HCT116 (cell line): ENCODE measurements at regions not wholly inside any gene's neighbourhood (a gene's known extent, or its start where the extent isn't known, plus 50 kb on each side); places are given as distances from the start of the nearest gene placed in this dataset.

Experiments used
- EGR1 ChIP-seq: IDR thresholded peaks from 2 replicates; pipeline ENCODE4 v1.6.1; 2012; ENCODE audit warnings: low read depth
- EZH2 ChIP-seq: fragments of 200-600 bp; sonication (generic); IDR thresholded peaks from 2 replicates; pipeline ENCODE4 v1.6.1; 2017; ENCODE audit warnings: antibody characterized with exemption, mixed run types
- JUND ChIP-seq: IDR thresholded peaks from 2 replicates; pipeline ENCODE4 v1.6.1; 2012
- POLR2A ChIP-seq: IDR thresholded peaks from 2 replicates; pipeline ENCODE4 v1.7.0; 2011; ENCODE audit warnings: borderline replicate concordance; ENCODE audit not compliant: insufficient read depth, insufficient read length; ENCODE audit errors: extremely low read depth
- POLR2AphosphoS5 ChIP-seq: IDR thresholded peaks from 2 replicates; pipeline ENCODE4 v1.6.1; 2011; ENCODE audit warnings: mild to moderate bottlenecking, low read depth, low read length, moderate library complexity
- SP1 ChIP-seq: IDR thresholded peaks from 2 replicates; pipeline ENCODE4 v1.6.1; 2012; ENCODE audit warnings: low read depth
- ZFX ChIP-seq: fragments of 450-650 bp; IDR thresholded peaks from 2 replicates; pipeline ENCODE4 v1.6.1; 2017
- ZNF274 ChIP-seq: fragments of 200-500 bp; sonication (Bioruptor generic); IDR thresholded peaks from 2 replicates; pipeline ENCODE4 v1.6.1; 2014; ENCODE audit warnings: mild to moderate bottlenecking, low read depth, low read length, inconsistent platforms
- TF ChIP-seq, protein P1 (sequence below), 3 experiments: fragments of 200-600 bp in 1 of 3; sonication (generic) in 1 of 3; IDR thresholded peaks in 2 of 3; conservative IDR thresholded peaks in 1 of 3; 2 replicates each; pipeline ENCODE4 v1.5.1; 2012 to 2017; ENCODE audit warnings: low read depth in 2 of 3, low read length in 2 of 3, antibody characterized with exemption in 1 of 3, borderline replicate concordance in 1 of 3, control low read depth in 1 of 3, mild to moderate bottlenecking in 1 of 3, mixed read lengths in 1 of 3, mixed run types in 1 of 3, moderate library complexity in 1 of 3; ENCODE audit not compliant: insufficient read depth in 1 of 3
- TF ChIP-seq, protein P2 (sequence below): IDR thresholded peaks from 2 replicates; pipeline ENCODE4 v1.6.1; 2012; ENCODE audit warnings: low read depth
- TF ChIP-seq, protein P3 (sequence below): IDR thresholded peaks from 2 replicates; pipeline ENCODE4 v1.6.1; 2012

DNA sequence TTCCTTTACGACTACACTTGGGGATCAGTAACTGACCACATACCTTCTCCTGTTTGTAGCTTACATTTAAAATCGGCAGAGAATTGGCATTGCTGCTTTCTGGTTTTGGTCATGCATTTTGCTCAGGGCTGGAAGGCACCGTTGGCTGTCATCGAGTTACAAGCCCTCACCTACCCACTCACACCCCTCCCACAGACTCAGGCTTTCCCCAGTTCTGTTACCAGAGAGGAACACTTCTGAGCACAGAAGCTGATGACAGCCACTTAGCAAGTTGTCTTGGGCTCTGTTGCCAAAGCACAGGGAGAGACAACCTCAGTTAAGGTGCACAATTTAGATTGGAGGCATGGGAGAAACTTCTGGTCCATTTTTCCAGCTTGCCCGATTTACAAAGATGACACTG, 204.8 kb upstream of the TOPAZ1 start:
- TF ChIP-seq, protein P1, sequence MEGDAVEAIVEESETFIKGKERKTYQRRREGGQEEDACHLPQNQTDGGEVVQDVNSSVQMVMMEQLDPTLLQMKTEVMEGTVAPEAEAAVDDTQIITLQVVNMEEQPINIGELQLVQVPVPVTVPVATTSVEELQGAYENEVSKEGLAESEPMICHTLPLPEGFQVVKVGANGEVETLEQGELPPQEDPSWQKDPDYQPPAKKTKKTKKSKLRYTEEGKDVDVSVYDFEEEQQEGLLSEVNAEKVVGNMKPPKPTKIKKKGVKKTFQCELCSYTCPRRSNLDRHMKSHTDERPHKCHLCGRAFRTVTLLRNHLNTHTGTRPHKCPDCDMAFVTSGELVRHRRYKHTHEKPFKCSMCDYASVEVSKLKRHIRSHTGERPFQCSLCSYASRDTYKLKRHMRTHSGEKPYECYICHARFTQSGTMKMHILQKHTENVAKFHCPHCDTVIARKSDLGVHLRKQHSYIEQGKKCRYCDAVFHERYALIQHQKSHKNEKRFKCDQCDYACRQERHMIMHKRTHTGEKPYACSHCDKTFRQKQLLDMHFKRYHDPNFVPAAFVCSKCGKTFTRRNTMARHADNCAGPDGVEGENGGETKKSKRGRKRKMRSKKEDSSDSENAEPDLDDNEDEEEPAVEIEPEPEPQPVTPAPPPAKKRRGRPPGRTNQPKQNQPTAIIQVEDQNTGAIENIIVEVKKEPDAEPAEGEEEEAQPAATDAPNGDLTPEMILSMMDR (IDR thresholded peaks at IDR 0.05 in 2 of 3, conservative IDR thresholded peaks at IDR 0.05 in 1 of 3; ENCODE audit: borderline replicate concordance in 1 of 3, insufficient read depth in 1 of 3, low read depth in 2 of 3, low read length in 2 of 3): no peak
- TF ChIP-seq SP1 (no peak), POLR2A (no peak), POLR2AphosphoS5 (no peak), EGR1 (no peak), JUND (no peak), ZFX (no peak), ZNF274 (no peak), EZH2 (no peak)
- TF ChIP-seq, protein P2, sequence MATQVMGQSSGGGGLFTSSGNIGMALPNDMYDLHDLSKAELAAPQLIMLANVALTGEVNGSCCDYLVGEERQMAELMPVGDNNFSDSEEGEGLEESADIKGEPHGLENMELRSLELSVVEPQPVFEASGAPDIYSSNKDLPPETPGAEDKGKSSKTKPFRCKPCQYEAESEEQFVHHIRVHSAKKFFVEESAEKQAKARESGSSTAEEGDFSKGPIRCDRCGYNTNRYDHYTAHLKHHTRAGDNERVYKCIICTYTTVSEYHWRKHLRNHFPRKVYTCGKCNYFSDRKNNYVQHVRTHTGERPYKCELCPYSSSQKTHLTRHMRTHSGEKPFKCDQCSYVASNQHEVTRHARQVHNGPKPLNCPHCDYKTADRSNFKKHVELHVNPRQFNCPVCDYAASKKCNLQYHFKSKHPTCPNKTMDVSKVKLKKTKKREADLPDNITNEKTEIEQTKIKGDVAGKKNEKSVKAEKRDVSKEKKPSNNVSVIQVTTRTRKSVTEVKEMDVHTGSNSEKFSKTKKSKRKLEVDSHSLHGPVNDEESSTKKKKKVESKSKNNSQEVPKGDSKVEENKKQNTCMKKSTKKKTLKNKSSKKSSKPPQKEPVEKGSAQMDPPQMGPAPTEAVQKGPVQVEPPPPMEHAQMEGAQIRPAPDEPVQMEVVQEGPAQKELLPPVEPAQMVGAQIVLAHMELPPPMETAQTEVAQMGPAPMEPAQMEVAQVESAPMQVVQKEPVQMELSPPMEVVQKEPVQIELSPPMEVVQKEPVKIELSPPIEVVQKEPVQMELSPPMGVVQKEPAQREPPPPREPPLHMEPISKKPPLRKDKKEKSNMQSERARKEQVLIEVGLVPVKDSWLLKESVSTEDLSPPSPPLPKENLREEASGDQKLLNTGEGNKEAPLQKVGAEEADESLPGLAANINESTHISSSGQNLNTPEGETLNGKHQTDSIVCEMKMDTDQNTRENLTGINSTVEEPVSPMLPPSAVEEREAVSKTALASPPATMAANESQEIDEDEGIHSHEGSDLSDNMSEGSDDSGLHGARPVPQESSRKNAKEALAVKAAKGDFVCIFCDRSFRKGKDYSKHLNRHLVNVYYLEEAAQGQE: no peak
- TF ChIP-seq, protein P3, sequence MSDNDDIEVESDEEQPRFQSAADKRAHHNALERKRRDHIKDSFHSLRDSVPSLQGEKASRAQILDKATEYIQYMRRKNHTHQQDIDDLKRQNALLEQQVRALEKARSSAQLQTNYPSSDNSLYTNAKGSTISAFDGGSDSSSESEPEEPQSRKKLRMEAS: no peak
